HG03378 (cell line): ENCODE measurements at regions not wholly inside any gene's neighbourhood (a gene's known extent, or its start where the extent isn't known, plus 50 kb on each side); places are given as distances from the start of the nearest gene placed in this dataset.

Source experiments
- ATAC-seq: cut with Tn5 transposase; IDR thresholded peaks from one replicate; pipeline ENCODE4 v1.9.1; 2021; ENCODE audit warnings: mild to moderate bottlenecking, moderate library complexity; ENCODE audit not compliant: unreplicated experiment

DNA sequence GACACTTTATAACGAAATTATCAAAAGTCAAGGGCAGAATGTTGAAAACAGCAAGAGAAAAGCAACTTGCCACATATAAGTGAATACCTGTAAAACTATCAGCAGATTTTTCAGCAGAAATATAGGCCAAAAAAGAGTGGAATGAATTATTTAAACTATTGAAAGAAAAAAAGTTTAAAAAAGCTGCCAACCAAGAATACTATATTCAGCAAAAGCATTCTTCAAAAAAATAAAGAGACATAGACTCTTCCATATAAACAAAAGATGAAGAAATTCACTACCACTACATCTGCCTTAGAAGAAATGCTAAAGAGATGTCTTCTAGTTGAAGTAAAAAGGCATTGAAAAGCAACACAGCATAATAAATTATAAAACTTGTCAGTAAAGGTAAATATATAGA is 80.6 kb upstream of the CPNE8 start:
- ATAC-seq = no peak

DNA sequence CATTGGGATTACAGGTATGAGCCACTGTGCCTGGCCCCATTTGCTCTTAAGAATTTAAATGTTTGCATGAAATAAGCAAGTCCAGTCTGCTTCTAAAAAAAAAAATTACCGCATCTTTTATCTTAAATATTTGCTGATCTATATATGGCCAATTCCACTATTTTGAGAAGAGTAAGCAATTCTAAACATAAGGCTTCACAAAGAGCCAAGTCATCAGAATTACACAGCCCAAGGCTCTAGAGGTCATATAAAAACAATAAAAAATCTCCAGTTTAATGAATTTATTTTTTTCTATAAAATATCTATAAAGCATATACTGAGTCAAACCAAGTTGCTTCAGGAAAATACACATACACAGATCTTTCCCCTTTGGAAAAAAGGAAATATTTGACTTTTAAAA is 79.0 kb upstream of the CPNE8 start:
- ATAC-seq = no peak

DNA sequence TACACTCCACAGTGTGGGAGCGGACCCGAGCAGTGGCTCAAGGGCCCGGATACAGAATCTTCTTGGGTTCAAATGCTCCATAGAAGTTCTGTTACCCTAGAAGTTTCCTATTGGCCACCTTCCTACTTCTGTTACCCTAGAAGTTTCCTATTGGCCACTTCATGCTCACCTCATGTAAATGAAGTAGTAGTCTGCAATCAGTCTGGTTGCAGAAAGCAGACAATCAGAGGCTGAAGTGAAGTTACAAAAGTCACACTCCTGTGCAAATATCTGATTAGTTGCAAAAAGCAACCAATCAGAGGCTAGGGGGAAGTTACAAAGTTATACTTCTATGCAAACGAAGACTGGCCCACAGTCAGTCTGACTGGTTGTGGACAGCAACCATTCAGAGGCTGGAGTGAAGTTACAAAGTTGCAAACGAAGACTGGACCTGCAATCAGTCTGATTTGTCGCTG is 77.8 kb upstream of the CPNE8 start:
- ATAC-seq = no peak

DNA sequence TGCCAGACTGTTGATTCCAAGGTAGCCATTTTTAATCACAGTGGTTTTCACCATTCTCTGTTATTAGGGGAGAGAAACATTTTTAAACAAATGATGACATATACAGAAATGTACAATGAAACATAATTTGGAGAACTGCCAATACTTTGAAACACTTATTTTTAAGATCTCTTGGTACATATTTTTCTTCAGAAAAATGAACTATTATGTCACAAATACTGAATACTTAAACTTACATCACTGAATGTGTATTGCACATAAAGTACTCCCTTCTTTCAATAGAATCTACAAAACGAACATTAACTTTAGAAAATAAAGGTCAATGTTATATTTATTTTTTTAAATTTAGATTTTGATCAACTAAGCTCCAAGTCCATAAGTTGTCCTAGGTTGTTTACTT is 71.7 kb upstream of the CPNE8 start:
- ATAC-seq = no peak

DNA sequence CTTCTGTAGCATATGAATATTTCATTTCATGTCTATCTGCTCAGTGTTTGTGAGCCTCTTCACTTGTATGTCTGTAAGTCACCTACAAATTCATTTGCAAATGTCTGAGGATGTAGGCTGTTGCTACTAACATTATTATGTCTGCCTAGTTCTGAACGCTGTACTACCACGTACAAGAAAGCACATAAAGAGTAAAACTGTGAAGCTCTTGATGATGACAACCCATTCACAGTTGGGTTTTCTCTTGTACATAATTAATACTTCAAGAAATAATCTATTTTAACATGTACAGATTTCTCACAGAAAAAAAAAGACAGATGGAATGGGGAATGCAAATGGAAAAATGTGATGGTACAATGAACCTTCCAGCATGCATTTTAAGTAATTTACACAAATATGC is 64.3 kb upstream of the CPNE8 start:
- no peak for ATAC-seq

DNA sequence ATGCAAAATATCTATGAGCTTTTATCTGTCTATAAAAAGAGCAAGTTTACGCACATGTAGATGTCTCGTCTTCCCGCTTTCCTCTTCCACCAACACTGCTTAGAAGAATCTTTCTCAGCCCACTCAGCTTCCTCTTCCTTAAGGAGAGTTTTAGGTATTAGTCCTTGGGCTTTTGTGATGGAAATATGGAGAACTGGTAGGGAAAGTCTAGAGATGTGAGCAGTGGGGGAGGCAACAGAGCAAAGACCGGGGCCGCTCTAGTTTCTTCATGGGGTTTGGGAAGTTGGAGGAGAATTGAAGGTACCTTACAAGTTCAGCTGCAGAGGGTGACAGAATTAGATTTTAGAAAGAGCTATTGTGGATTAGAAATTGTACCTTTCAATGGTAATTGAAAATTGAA is 56.3 kb upstream of the CPNE8 start:
- ATAC-seq = no peak

DNA sequence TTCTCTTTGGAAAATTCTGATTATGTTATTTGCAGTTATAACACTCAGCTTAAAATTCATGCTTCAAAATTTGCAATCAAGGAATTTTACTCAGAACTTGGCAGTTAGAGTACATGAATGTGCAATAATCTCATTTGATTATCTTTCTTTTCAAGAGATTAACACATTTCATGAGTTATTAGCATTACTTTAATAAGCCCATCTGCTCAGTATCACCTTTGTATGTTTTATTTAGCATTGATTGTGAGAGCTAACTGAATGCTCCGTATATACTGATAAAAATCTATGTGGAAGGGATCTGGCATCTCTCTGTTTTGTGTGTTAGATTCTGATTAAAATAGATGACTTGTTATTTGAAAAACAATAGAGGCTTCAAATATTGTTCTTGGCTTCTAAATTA is 55.6 kb upstream of the CPNE8 start:
- ATAC-seq = no peak

DNA sequence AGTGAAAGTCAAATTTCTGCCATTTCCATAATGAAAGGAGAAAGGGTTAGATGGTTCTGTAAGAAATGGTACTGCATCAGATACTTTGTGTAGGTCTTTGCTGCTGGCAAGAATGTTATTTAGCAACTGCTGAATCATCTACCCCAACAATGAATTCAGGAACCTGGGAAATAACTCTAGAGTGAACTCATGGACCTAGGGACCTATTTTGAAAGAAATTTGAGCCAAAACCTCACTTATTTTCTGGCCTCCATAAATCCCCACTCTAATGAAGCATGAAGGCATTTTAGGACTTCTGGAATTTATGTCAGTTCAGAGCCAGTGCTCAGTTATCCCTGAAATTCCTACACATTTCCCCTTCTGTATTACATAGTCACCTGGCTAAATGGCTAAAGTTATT is 50.9 kb upstream of the CPNE8 start:
- no peak for ATAC-seq
